K562 (cell line): ENCODE measurements at regions not wholly inside any gene's neighbourhood (a gene's known extent, or its start where the extent isn't known, plus 50 kb on each side); places are given as distances from the start of the nearest gene placed in this dataset.

Experiments used
- ATAC-seq: fragments of 200-7000 bp; cut with Tn5 transposase; 3 replicates; pipeline ENCODE4 v1.9.1; 2020; ENCODE audit warnings: moderate library complexity
- BruUV-seq: library from RNA; stranded (reverse); fragments of 400-500 nt; replicated peaks from 2 replicates; lab custom pipeline; 2021; lab: Mats Ljungman, UMichigan
- CTCF ChIA-PET: fragments of 300-600 bp; formaldehyde crosslinking; extraction: SDS; loops from one replicate; lab custom pipeline; 2021; ENCODE audit warnings: low intra/inter-chr PET ratio; lab: Yijun Ruan, JAX
- POLR2A ChIA-PET: fragments of 300-600, 350-650 bp; sonication (Branson Sonifier 250); formaldehyde crosslinking; extraction: SDS; loops from one replicate; lab custom pipeline; 2021; ENCODE audit warnings: antibody characterized with exemption, inconsistent platforms; lab: Yijun Ruan, JAX
- DNase-seq, 4 experiments: peaks; one replicate each; pipeline versions ENCODE4 v3.0.0 to v3.0.0-alpha.2; 2011 to 2018; ENCODE audit warnings: low spot score in 3 of 4, mixed read lengths in 3 of 4; ENCODE audit errors: extremely low read depth in 1 of 4
- FAIRE-seq: peaks from 2 replicates; lab custom pipeline; 2011; peaks lifted over from hg19 to GRCh38; lab: Jason Lieb, UNC
- H2AFZ ChIP-seq: 2 replicates; pipeline ENCODE4 v1.6.0; 2011; ENCODE audit warnings: low read depth, low read length, control low read depth, inconsistent platforms
- H3K27ac ChIP-seq: fragments of 200-600 bp; 3 replicates; pipeline ENCODE4 v1.8.0; 2011; ENCODE audit warnings: low read depth, mild to moderate bottlenecking, control low read depth, inconsistent platforms, low read length, moderate library complexity, mixed read lengths; ENCODE audit errors: extremely low read depth
- H3K27me3 ChIP-seq, 2 experiments: fragments of 300-600 bp in 1 of 2; 2 replicates in 1 of 2; 3 replicates in 1 of 2; pipeline versions ENCODE4 v1.6.0 to v1.8.0; 2011; ENCODE audit warnings: inconsistent platforms in 2 of 2, low read length in 2 of 2, mild to moderate bottlenecking in 1 of 2, mixed read lengths in 1 of 2, moderate library complexity in 1 of 2; ENCODE audit not compliant: control insufficient read depth in 2 of 2, insufficient read depth in 2 of 2
- H3K36me3 ChIP-seq: fragments of 300-600 bp; 3 replicates; pipeline ENCODE4 v1.8.0; 2011; ENCODE audit warnings: mild to moderate bottlenecking, low read length, inconsistent platforms; ENCODE audit not compliant: control insufficient read depth, insufficient read depth
- H3K4me1 ChIP-seq, 2 experiments: fragments of 200-600 bp in 1 of 2; replicated peaks in 1 of 2; 2 replicates in 1 of 2; 3 replicates in 1 of 2; pipeline versions ENCODE4 v1.5.1 to v1.8.0; 2011; ENCODE audit warnings: inconsistent platforms in 2 of 2, low read length in 2 of 2, mild to moderate bottlenecking in 1 of 2, mixed read lengths in 1 of 2, moderate library complexity in 1 of 2; ENCODE audit not compliant: control insufficient read depth in 2 of 2, insufficient read depth in 2 of 2
- H3K4me2 ChIP-seq: 2 replicates; pipeline ENCODE4 v1.6.1; 2011; ENCODE audit warnings: low read length, control low read depth, inconsistent platforms, mixed read lengths; ENCODE audit not compliant: insufficient read depth
- H3K4me3 ChIP-seq: fragments of 200-600 bp; sonication (generic), shearing (Covaris generic); 2 replicates; pipeline ENCODE4 v1.5.1; 2016; ENCODE audit warnings: control low read depth, inconsistent platforms
- H3K79me2 ChIP-seq: fragments of 200-600 bp; 3 replicates; pipeline ENCODE4 v1.8.0; 2011; ENCODE audit warnings: low read length, inconsistent platforms; ENCODE audit not compliant: control insufficient read depth, insufficient read depth
- H3K9ac ChIP-seq, 2 experiments: 2 replicates each; pipeline versions ENCODE4 v1.6.0 to v1.6.1; 2011; ENCODE audit warnings: low read depth in 2 of 2, low read length in 2 of 2, control low read depth in 1 of 2, inconsistent platforms in 1 of 2, mild to moderate bottlenecking in 1 of 2, mixed read lengths in 1 of 2; ENCODE audit not compliant: insufficient read depth in 1 of 2
- H3K9me1 ChIP-seq: one replicate; pipeline ENCODE4 v1.6.0; 2011; ENCODE audit warnings: inconsistent platforms, mild to moderate bottlenecking, low read length, moderate library complexity; ENCODE audit not compliant: control insufficient read depth, insufficient read depth
- H3K9me3 ChIP-seq: replicated peaks from 2 replicates; pipeline ENCODE4 v1.5.1; 2011; ENCODE audit warnings: low read depth, low read length, inconsistent platforms; ENCODE audit not compliant: control insufficient read depth, insufficient read depth
- H4K20me1 ChIP-seq: replicated peaks from 2 replicates; pipeline ENCODE4 v1.6.1; 2011; ENCODE audit warnings: low read length, inconsistent platforms, mixed read lengths; ENCODE audit not compliant: control insufficient read depth, insufficient read depth
- CHCHD3 ChIP-seq: fragments of 250-450 bp; sonication (Bioruptor Pico); IDR thresholded peaks from 2 replicates; pipeline ENCODE4 v2.1.2; 2022; ENCODE audit warnings: mild to moderate bottlenecking
- GTF2A2 ChIP-seq: IDR thresholded peaks from 2 replicates; pipeline ENCODE4 v1.6.1; 2016; ENCODE audit warnings: mild to moderate bottlenecking, missing genetic modification characterization, missing compliant biosample characterization
- MAFK ChIP-seq: IDR thresholded peaks from 2 replicates; pipeline ENCODE4 v1.6.1; 2011; ENCODE audit warnings: low read length, improper control_type of control experiment
- MCM5 ChIP-seq: fragments of 450-650 bp; IDR thresholded peaks from 2 replicates; pipeline ENCODE4 v1.6.1; 2016; ENCODE audit warnings: low read depth
- NR2F6 ChIP-seq: fragments of 450-650 bp; formaldehyde crosslinking; IDR thresholded peaks from 2 replicates; pipeline ENCODE4 v1.4.0; 2020; ENCODE audit warnings: mild to moderate bottlenecking
- TAF7 ChIP-seq: fragments of 450-650 bp; IDR thresholded peaks from 2 replicates; pipeline ENCODE4 v1.6.1; 2016; ENCODE audit warnings: missing genetic modification characterization, missing compliant biosample characterization
- TGIF2 ChIP-seq: sonication (generic); formaldehyde crosslinking; IDR thresholded peaks from 2 replicates; pipeline ENCODE4 v1.8.1; 2022; ENCODE audit warnings: mild to moderate bottlenecking, missing genetic modification reagents, moderate library complexity
- ZC3H4 ChIP-seq: sonication (generic); formaldehyde crosslinking; IDR thresholded peaks from 2 replicates; pipeline ENCODE4 v1.9.0; 2021; ENCODE audit warnings: missing genetic modification reagents, borderline replicate concordance
- WGBS: fragments of 100-300 bp; shearing (Covaris generic); methylation state at CpG from one replicate; pipeline ENCODE4 v1.1.6; 2016; ENCODE audit warnings: low coverage, mixed read lengths; ENCODE audit not compliant: insufficient coverage; ENCODE audit errors: missing lambda C conversion rate; 5-methylcytosine and 5-hydroxymethylcytosine counted together
- in situ Hi-C: fragments of 300-500 bp; cut with MboI; formaldehyde crosslinking; loops from 4 replicates; pipeline ENCODE4 v1.15.0; 2018; ENCODE audit warnings: inconsistent platforms, mixed read lengths
- intact Hi-C: fragments of 100-400 bp; cut with micrococcal nuclease; formaldehyde crosslinking; loops from 2 replicates; pipeline ENCODE4 v1.14.2; 2022
- TF ChIP-seq, protein P1 (sequence below), 2 experiments: fragments of 450-650 bp in 1 of 2; sonication (generic) in 1 of 2; formaldehyde crosslinking; conservative IDR thresholded peaks; 2 replicates each; pipeline versions ENCODE4 v1.4.0 to v1.8.1; 2020 to 2022; ENCODE audit warnings: mild to moderate bottlenecking in 1 of 2, missing genetic modification reagents in 1 of 2
- TF ChIP-seq, protein P2 (sequence below): sonication (generic); formaldehyde crosslinking; IDR thresholded peaks from 2 replicates; pipeline ENCODE4 v1.5.0; 2020; ENCODE audit warnings: missing genetic modification reagents

DNA sequence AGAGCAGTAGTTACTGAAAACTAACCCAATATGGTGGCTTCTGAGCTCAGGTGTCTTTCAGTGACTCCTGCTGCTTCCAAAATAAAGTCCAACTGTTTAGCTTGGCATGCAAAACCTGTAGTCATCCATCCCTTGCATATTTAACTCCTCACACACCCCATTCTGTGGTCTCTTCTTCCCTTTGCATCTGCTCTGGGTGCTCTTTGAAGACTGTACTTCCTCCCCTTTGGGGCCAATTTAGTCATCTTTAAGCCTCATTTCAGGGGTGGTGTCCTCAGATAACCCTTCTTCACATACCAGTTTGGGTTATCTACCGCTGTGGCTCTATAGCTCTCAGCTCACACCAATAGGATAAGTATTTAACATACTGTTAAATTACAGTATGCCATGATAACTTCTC, 209.9 kb upstream of the DMRT1 start (continued):
- TF ChIP-seq ZC3H4 (CRISPR knock-in tag) (no peak), TAF7 (no peak), MAFK (no peak), TGIF2 (CRISPR knock-in tag) (no peak), GTF2A2 (tag) (no peak), CHCHD3 (CRISPR knock-in tag) (no peak), MCM5 (no peak)
- TF ChIP-seq, protein P1, sequence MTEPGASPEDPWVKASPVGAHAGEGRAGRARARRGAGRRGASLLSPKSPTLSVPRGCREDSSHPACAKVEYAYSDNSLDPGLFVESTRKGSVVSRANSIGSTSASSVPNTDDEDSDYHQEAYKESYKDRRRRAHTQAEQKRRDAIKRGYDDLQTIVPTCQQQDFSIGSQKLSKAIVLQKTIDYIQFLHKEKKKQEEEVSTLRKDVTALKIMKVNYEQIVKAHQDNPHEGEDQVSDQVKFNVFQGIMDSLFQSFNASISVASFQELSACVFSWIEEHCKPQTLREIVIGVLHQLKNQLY (CRISPR knock-in tag; conservative IDR thresholded peaks at IDR 0.05), result no peak

DNA sequence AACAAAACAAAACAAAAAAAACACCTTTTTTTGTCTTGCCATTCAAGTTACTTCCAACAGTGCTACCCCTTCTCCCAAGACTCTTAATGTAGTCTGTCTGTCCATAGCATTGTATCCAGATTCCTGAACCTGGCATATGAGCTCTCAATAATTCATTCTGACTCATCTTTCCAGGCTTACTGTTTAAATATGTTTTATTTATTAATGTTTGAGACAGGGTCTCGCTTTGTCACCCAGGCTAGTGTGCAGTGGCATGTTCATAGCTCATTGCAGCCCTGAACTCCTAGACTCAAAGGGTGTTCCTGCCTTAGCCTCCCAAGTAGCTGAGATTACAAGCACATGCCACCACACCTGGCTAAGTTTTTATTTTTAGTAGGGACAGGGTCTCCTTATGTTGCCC, 208.0 kb upstream of the DMRT1 start:
- intact Hi-C loops (no loop called here), in situ Hi-C loops (no loop called here)
- ChIA-PET POLR2A (no interaction called here), CTCF (no interaction called here)
- no peaks in the 10 kb centered on the region for H3K9me3 ChIP-seq
- H3K79me2 ChIP-seq, result no peaks in the 10 kb centered on the region
- no peak overlapping the region for H3K4me3 ChIP-seq
- H3K27ac ChIP-seq, result no peak overlapping the region
- ATAC-seq, result no peak
- no peak overlapping the region for H3K9ac ChIP-seq
- H4K20me1 ChIP-seq, result no peaks in the 10 kb centered on the region
- WGBS, result 0% methylated on average over 1 of the region's 1 CpG
- no peaks in the 10 kb centered on the region for H3K27me3 ChIP-seq
- no peak for DNase-seq
- no peak overlapping the region for H2AFZ ChIP-seq
- no peaks in the 10 kb centered on the region for H3K9me1 ChIP-seq
- no peak for FAIRE-seq
- no peak overlapping the region for H3K4me2 ChIP-seq
- TF ChIP-seq NR2F6 (CRISPR knock-in tag), result no peak
- TF ChIP-seq, protein P2, sequence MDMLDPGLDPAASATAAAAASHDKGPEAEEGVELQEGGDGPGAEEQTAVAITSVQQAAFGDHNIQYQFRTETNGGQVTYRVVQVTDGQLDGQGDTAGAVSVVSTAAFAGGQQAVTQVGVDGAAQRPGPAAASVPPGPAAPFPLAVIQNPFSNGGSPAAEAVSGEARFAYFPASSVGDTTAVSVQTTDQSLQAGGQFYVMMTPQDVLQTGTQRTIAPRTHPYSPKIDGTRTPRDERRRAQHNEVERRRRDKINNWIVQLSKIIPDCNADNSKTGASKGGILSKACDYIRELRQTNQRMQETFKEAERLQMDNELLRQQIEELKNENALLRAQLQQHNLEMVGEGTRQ (CRISPR knock-in tag), result no peak
- BruUV-seq, result no TSS peak
- H3K36me3 ChIP-seq, result no peaks in the 10 kb centered on the region
- H3K4me1 ChIP-seq, result no peaks in the 10 kb centered on the region
